HG02678 (cell line): ENCODE measurements at regions not wholly inside any gene's neighbourhood (a gene's known extent, or its start where the extent isn't known, plus 50 kb on each side); places are given as distances from the start of the nearest gene placed in this dataset.
"Not testable (repeated sequence)": the region's sequence is repeated elsewhere in the genome, so short reads cannot be mapped to it uniquely, and the experiment has no call there.

Source experiments
- ATAC-seq: cut with Tn5 transposase; IDR thresholded peaks from one replicate; pipeline ENCODE4 v1.9.1; 2021; ENCODE audit warnings: mild to moderate bottlenecking, moderate library complexity; ENCODE audit not compliant: unreplicated experiment

- no peak for ATAC-seq
These were observed 531.3 kb downstream of the RFC3 start for GRCh38 chr13:34349091-34349722.

GRCh38 chr13:34350671-34351070 lies 532.7 kb downstream of the RFC3 start:
- no peak for ATAC-seq

GRCh38 chr13:34351134-34351533 lies 533.2 kb downstream of the RFC3 start:
- no peak for ATAC-seq

GRCh38 chr13:34352958-34353357 lies 535.0 kb downstream of the RFC3 start:
- no peak for ATAC-seq

GRCh38 chr13:34356686-34357434 lies 538.9 kb downstream of the RFC3 start:
- no peak for ATAC-seq

GRCh38 chr13:34357435-34358232 lies 539.7 kb downstream of the RFC3 start:
- ATAC-seq = no peak

GRCh38 chr13:34358811-34359513 lies 541.0 kb downstream of the RFC3 start:
- ATAC-seq = no peak

- ATAC-seq = no peak
These were observed 542.8 kb downstream of the RFC3 start for GRCh38 chr13:34360702-34361101.

- no peak for ATAC-seq
These were observed 543.6 kb downstream of the RFC3 start for GRCh38 chr13:34361560-34361959.

- no peak for ATAC-seq
These were observed 545.3 kb downstream of the RFC3 start for GRCh38 chr13:34363266-34363665.

GRCh38 chr13:34364633-34365032 lies 546.7 kb downstream of the RFC3 start:
- ATAC-seq = no peak

GRCh38 chr13:34369931-34370330 lies 552.0 kb downstream of the RFC3 start:
- no peak for ATAC-seq

GRCh38 chr13:34371108-34371507 lies 553.2 kb downstream of the RFC3 start:
- no peak for ATAC-seq

GRCh38 chr13:34371645-34372395 lies 553.9 kb downstream of the RFC3 start:
- ATAC-seq = no peak

- no peak for ATAC-seq
These were observed 554.6 kb downstream of the RFC3 start for GRCh38 chr13:34372581-34372980.

GRCh38 chr13:34376483-34376882 lies 558.5 kb downstream of the RFC3 start:
- no peak for ATAC-seq

GRCh38 chr13:34381228-34381627 lies 560.8 kb upstream of the NBEA start:
- no peak for ATAC-seq

GRCh38 chr13:34383728-34384127 lies 558.3 kb upstream of the NBEA start:
- ATAC-seq = no peak

- not testable (repeated sequence) for ATAC-seq
These were observed 555.8 kb upstream of the NBEA start for GRCh38 chr13:34386229-34386628.

GRCh38 chr13:34391076-34391475 lies 551.0 kb upstream of the NBEA start:
- ATAC-seq = no peak
